ENCODE measurements at regions not wholly inside any gene's neighbourhood (a gene's known extent, or its start where the extent isn't known, plus 50 kb on each side); places are given as distances from the start of the nearest gene placed in this dataset.

- TF ChIP-seq CHD2 (IDR thresholded peaks at IDR 0.05; ENCODE audit: low read depth, low read length) (no peak), ZNF446 (CRISPR knock-in tag; IDR thresholded peaks at IDR 0.05) (no peak), ZNF710 (CRISPR knock-in tag; IDR thresholded peaks at IDR 0.05; ENCODE audit: borderline replicate concordance) (no peak), SRSF4 (IDR thresholded peaks at IDR 0.05; ENCODE audit: low read depth, low read length, poor library complexity, severe bottlenecking) (no peak), TCF12 (IDR thresholded peaks at IDR 0.05) (no peak), TCF12 (CRISPR knock-in tag; IDR thresholded peaks at IDR 0.05) (no peak), NR2C2 (CRISPR knock-in tag; IDR thresholded peaks at IDR 0.05; ENCODE audit: borderline replicate concordance) (no peak), MXI1 (IDR thresholded peaks at IDR 0.05; ENCODE audit: borderline replicate concordance, low read depth, low read length) (no peak), PRDM10 (CRISPR knock-in tag; IDR thresholded peaks at IDR 0.05; ENCODE audit: low read depth) (no peak), FIP1L1 (IDR thresholded peaks at IDR 0.05; ENCODE audit: borderline replicate concordance, insufficient read depth, low read depth, low read length) (no peak), TAF1 (CRISPR knock-in tag; IDR thresholded peaks at IDR 0.05) (no peak), ZFP36 (IDR thresholded peaks at IDR 0.05; ENCODE audit: borderline replicate concordance, low read depth, low read length, partially characterized antibody) (no peak)
Observed at GRCh38 chr9:7227951-7228350, 470.2 kb downstream of the KDM4C start.

Data from HepG2 (cell line).